ENCODE measurements at regions not wholly inside any gene's neighbourhood (a gene's known extent, or its start where the extent isn't known, plus 50 kb on each side); places are given as distances from the start of the nearest gene placed in this dataset.

DNA sequence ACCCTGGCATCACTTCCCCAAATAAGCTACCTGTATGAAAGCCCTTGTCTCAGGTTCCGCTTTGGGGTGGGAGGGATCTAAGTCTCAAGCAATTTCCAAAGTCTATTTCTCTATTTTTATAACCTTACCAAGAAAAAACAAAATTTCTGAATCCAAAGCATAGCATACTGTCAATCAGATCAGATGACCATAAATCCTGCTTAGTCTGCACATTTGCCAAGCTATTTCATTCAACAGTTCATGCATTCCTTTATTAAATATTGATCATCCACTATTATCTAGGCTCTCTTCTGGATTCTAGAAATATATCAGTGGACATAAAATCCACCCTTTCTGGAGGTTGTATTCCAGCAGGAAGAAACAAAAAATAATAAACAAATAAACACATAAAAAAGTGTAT lies 263.5 kb upstream of the USP15 start:
- Histone ChIP-seq H3K9me3 (ENCODE audit: control insufficient read depth in 4 of 4, low read length in 3 of 4) (no peaks in the 10 kb centered on the region), H3K4me3 (ENCODE audit: low read depth in 1 of 3, low read length in 3 of 3) (no peak overlapping the region), H3K36me3 (ENCODE audit: control insufficient read depth in 4 of 4, insufficient read depth in 3 of 4, low read depth in 1 of 4, low read length in 3 of 4) (no peaks in the 10 kb centered on the region), H3K27ac (ENCODE audit: low read depth in 1 of 2, low read length in 2 of 2) (no peak overlapping the region), H3K4me1 (ENCODE audit: control insufficient read depth in 4 of 4, insufficient read depth in 4 of 4, low read length in 3 of 4) (no peaks in the 10 kb centered on the region), H3K27me3 (ENCODE audit: control insufficient read depth in 4 of 4, insufficient read depth in 4 of 4, low read length in 3 of 4) (no peaks in the 10 kb centered on the region), H3K9ac (ENCODE audit: low read depth in 1 of 2, low read length in 2 of 2) (no peak overlapping the region)
- 97% methylated on average over 1 of the region's 1 CpG for WGBS
- no peak for TF ChIP-seq NR2F2 (IDR thresholded peaks at IDR 0.05)
- no peak for TF ChIP-seq EGR1 (IDR thresholded peaks at IDR 0.05; ENCODE audit: low read depth in 2 of 2)
- no peak for TF ChIP-seq FOXA1 (IDR thresholded peaks at IDR 0.05)
- no peak for TF ChIP-seq ATF3 (IDR thresholded peaks at IDR 0.05)
- no peak for TF ChIP-seq JUND (IDR thresholded peaks at IDR 0.05)
- TF ChIP-seq HNF4G (IDR thresholded peaks at IDR 0.05): no peak
- no peak for TF ChIP-seq RAD21 (IDR thresholded peaks at IDR 0.05)
- TF ChIP-seq, protein P1, sequence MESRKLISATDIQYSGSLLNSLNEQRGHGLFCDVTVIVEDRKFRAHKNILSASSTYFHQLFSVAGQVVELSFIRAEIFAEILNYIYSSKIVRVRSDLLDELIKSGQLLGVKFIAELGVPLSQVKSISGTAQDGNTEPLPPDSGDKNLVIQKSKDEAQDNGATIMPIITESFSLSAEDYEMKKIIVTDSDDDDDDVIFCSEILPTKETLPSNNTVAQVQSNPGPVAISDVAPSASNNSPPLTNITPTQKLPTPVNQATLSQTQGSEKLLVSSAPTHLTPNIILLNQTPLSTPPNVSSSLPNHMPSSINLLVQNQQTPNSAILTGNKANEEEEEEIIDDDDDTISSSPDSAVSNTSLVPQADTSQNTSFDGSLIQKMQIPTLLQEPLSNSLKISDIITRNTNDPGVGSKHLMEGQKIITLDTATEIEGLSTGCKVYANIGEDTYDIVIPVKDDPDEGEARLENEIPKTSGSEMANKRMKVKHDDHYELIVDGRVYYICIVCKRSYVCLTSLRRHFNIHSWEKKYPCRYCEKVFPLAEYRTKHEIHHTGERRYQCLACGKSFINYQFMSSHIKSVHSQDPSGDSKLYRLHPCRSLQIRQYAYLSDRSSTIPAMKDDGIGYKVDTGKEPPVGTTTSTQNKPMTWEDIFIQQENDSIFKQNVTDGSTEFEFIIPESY (IDR thresholded peaks at IDR 0.05): no peak
- no peak for TF ChIP-seq CTCF (IDR thresholded peaks at IDR 0.05; ENCODE audit: low read depth, low read length, missing input control)
- TF ChIP-seq HNF4A (conservative IDR thresholded peaks at IDR 0.05): no peak
- no peak for DNase-seq (ENCODE audit: low spot score)

DNA sequence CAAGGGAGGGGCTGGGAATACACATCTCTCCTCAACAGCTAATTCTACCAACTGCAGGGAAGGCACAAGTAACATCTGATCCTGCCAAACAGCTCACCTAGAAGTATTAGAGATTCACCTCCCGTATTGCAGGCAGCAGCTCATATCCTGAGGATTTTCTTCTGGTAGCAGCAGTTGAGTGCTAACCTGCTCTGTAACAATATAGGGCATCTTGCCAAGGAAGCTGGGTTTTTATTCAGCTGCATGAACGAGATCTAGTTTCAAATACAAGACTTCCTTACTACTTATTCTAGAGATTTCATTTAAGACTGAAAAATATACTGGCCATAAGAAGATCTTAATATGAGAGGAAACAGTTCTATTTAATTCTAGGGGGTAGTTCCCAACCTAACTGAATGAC lies 261.4 kb upstream of the USP15 start:
- no peak for DNase-seq (ENCODE audit: low spot score)
- Histone ChIP-seq H3K9ac (ENCODE audit: low read depth in 1 of 2, low read length in 2 of 2) (no peak overlapping the region), H3K27me3 (ENCODE audit: control insufficient read depth in 4 of 4, insufficient read depth in 4 of 4, low read length in 3 of 4) (no peaks in the 10 kb centered on the region), H3K9me3 (ENCODE audit: control insufficient read depth in 4 of 4, low read length in 3 of 4) (no peaks in the 10 kb centered on the region), H3K36me3 (ENCODE audit: control insufficient read depth in 4 of 4, insufficient read depth in 3 of 4, low read depth in 1 of 4, low read length in 3 of 4) (no peaks in the 10 kb centered on the region), H3K4me1 (ENCODE audit: control insufficient read depth in 4 of 4, insufficient read depth in 4 of 4, low read length in 3 of 4) (no peaks in the 10 kb centered on the region), H3K4me3 (ENCODE audit: low read depth in 1 of 3, low read length in 3 of 3) (no peak overlapping the region), H3K27ac (ENCODE audit: low read depth in 1 of 2, low read length in 2 of 2) (no peak overlapping the region)
- 55% methylated on average over 2 of the region's 2 CpGs for WGBS
- TF ChIP-seq ATF3 (IDR thresholded peaks at IDR 0.05): no peak
- TF ChIP-seq, protein P2, sequence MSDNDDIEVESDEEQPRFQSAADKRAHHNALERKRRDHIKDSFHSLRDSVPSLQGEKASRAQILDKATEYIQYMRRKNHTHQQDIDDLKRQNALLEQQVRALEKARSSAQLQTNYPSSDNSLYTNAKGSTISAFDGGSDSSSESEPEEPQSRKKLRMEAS (IDR thresholded peaks at IDR 0.05): no peak
- no peak for TF ChIP-seq SP1 (IDR thresholded peaks at IDR 0.05)
- TF ChIP-seq CTCF (IDR thresholded peaks at IDR 0.05; ENCODE audit: low read depth, low read length, missing input control): no peak
- no peak for TF ChIP-seq FOXA1 (IDR thresholded peaks at IDR 0.05)
